SW480 (cell line): ENCODE measurements at regions not wholly inside any gene's neighbourhood (a gene's known extent, or its start where the extent isn't known, plus 50 kb on each side); places are given as distances from the start of the nearest gene placed in this dataset.
"Not testable (repeated sequence)": the region's sequence is repeated elsewhere in the genome, so short reads cannot be mapped to it uniquely, and the experiment has no call there.

Experiments used
- DNase-seq: peaks from one replicate; pipeline ENCODE4 v3.0.0-alpha.2; 2016; ENCODE audit warnings: low spot score

DNA sequence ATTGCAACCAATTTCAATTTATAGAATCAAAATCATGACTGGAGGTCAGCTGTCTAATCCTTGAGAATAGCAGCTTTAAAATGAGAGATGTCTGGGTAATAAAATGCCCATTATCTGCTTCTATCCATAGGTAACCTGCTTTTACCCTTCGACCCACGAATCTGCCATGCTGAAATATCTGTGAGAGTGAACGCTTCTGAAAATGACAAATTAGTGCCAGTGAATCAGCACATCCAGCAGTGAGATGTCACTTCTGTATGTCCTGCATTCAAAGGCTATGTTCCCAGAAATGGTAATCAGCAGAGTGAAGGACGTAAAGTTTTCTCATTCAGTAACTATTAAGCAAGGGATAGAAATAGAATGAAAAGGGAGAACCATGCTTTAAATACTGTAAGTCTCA lies 532.4 kb upstream of the ITGA1 start:
- no peak for DNase-seq

DNA sequence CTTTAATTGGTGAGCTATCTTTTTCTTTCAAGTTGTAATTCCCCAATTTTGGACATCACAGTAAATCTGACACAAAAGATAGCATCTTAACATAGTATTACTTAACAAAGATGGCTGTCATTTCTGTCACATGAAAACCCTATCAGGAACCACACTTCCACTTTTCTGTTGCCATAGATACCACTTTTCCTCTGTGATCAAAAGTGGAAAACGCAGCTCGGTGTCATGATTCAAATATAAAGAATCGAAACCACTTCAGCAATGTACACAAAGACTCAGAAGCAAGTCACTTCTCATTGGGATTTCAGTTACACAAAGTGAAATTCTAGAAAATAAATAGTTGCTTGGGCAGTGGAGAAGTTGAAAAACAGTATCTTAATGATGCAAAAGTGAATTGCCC lies 524.9 kb upstream of the ITGA1 start:
- no peak for DNase-seq

GRCh38 chr5:52269401-52269800 lies 518.3 kb upstream of the ITGA1 start:
- no peak for DNase-seq

- no peak for DNase-seq
These were observed 517.9 kb upstream of the ITGA1 start for GRCh38 chr5:52269859-52270258.

GRCh38 chr5:52275639-52276038 lies 512.1 kb upstream of the ITGA1 start:
- DNase-seq: no peak

- no peak for DNase-seq
These were observed 510.6 kb upstream of the ITGA1 start for GRCh38 chr5:52277101-52277500.

- DNase-seq: no peak
These were observed 505.1 kb upstream of the ITGA1 start for GRCh38 chr5:52282647-52283046.

GRCh38 chr5:52283221-52283620 lies 504.5 kb upstream of the ITGA1 start:
- no peak for DNase-seq

- no peak for DNase-seq
These were observed 486.9 kb upstream of the ITGA1 start for GRCh38 chr5:52300703-52301372.

DNA sequence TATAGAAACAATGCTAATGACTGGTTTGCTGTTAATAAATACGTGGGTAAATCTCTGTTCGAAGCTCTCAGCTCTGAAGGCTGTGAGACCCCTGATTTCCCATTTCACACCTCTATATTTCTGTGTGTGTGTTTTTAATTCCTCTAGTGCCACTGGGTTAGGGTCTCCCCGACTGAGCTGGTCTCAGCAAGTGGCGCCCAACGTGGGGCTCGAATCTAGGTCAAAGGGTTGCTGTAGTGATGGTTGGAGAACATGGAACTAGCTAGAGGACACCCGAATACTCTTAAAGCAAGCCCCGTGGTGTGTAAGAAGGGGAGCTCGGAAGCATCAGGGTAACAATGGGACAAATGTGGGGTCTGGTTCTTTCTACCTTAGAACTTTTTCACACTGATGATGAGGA lies 482.9 kb upstream of the ITGA1 start:
- DNase-seq: not testable (repeated sequence)

DNA sequence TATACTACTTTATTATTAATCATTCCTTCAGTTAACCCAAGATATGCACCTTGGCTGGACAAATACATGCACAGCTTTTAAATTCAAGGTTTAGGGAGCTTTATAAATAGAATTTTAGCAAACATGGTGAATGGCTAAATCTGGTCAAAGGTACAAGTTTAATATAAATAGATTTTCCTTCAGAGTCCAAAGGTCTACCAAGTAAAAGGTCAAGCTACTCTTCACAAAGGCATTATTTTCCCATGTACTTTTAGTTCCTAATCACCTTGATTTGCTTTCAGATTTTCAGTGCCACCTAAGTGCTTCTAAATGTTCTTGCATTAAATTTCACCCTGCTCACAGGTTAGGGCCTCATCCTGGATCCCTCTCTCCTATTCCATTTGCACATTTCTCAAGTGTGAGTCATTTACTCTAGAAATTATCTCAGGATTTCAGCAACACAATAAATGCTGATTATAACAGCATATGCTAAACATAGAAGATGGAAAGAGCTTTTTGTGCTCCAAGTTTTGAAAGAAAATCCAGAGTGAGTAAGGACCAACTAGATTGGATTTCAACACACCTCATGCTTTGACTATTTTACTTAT lies 459.4 kb upstream of the ITGA1 start:
- no peak for DNase-seq

DNA sequence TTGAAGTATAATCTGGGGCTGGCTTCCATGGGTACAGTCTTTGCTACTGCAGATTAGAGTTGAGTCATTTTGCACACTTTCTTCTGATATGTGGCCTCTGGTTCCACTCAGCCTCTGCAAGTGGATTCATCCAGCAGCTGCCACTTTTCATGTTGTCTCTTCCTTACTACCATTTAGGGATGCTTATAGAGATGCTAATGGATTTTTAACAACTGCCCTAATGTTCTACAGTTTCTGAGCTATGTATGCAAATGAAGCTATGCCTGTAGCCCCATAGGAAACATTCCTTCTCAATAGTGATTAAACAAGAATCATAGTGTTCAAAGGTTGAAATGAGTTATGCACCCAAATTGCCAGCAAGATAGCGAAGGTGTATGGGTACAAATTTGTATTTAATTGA lies 456.0 kb upstream of the ITGA1 start:
- DNase-seq: no peak

DNA sequence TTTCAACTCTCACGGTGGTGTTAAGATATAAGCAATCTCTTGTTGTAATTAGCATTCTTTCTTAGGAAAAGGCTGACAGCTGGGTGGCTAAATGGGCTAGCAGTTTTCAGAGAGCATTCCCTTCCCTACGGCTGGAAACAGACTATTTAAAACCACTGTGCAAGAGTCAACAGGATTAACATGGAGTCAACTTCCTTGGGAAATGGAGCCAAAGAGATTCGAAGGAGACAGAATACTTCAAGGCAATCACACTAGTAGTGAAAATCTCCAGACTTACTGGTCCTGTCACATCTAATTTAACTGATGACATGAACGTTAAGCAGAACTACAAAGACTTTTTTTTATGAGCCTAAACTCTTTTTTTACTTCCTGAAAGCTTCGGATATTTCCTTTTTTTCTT lies 453.3 kb upstream of the ITGA1 start:
- no peak for DNase-seq

DNA sequence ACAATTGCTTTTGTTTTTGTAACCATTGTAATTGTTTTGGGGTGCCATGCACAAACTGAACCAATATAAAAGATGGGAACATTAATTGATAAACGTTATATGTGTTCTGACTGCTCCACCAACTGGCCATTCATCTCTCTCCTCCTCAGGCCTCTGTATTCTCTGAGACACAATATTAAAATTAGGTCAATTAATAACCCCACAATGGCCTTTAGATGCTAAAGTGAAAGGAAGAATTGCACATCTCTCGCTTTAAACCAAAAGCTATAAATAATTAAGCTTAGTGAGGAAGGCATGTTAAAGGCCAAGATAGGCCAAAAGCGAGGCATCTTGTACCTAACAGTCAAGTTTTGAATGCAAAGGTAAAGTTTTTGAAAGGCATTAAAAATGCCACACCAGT lies 448.4 kb upstream of the ITGA1 start:
- DNase-seq: no peak

- DNase-seq: no peak
These were observed 445.4 kb upstream of the ITGA1 start for GRCh38 chr5:52342361-52342760.

DNA sequence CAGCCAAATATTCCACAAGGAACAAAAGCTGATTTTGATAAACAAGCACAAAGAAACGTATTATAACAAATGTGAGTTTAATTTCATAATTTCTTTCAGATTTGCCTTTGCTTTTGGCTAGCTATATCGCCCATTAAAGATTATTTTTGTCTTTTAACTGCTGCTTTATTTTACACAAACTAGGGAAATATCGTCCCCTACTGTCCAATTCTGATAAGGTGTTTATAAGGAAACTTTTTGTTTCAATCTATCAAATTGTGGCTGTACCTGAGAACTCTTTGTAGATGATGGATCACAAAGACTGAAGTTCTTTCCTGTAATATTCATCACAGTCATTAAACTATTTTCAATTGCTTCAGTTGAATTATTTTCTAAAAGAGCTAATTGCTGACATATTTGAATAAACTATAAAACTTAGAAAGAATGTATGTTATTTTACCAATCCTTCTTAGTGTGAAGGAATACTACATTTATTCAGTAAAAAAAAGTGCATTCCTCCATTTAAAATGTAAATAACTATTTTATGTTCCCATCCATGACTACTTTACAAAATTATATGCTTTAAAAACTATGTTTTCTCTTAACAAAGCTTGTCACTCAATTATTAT lies 431.3 kb upstream of the ITGA1 start:
- peak; percentile 17 for DNase-seq

GRCh38 chr5:52359261-52359660 lies 428.5 kb upstream of the ITGA1 start:
- no peak for DNase-seq

DNA sequence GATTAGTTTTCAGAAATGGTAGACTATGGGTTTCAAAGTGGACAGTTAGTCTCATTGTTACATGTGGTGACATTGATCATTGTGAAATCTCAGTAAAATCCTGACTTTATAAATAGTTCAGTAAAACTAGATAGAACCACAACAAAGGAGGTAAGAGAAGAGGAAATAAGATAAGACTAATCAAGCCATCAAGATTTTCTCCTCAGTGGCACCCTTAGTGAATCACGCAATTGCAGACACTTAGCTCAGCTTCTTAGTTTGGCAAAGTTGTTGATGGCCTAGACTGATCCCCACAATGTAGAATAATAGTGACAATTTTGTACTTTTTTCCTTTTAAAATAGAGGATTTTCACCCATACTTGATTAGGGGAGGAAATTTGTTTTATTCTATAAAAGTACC lies 426.7 kb upstream of the ITGA1 start:
- DNase-seq: no peak

DNA sequence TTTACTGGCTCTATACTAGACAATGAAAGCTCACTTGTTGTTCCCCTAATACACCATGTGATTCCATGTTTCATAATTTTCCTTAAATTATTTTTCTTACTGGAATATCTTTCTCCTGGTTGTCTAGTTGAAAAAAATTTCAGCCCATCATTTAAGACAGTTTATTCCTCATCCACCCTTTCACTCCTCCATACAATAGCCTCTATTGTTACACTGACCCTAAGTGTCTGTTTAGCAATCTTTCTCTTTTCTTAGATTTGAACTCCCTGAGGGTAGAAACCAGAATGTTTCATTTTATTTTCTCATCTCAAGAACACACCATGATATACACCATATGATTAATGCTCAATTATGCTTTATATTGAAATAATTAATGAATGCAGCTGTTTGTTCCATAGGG lies 413.4 kb upstream of the ITGA1 start:
- DNase-seq: no peak

DNA sequence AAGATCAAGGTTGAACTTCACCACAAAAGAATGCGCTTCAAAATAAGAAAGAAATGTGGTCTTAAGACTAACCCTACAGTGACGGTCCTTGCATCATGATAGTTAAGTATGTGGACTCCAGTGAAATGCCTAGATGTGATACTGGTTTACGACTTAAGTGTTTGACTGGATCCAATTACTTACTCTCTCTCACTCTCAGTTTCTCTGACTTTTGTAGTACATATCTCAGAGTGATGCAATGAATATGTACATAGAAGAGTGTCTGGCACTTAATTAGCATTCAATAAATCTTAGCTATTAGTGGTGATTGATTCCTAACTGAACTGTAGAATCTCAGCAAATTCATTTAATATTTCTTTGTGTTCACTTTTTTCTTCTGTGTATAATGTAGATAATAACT lies 411.7 kb upstream of the ITGA1 start:
- no peak for DNase-seq

GRCh38 chr5:52376592-52376991 lies 411.1 kb upstream of the ITGA1 start:
- no peak for DNase-seq

DNA sequence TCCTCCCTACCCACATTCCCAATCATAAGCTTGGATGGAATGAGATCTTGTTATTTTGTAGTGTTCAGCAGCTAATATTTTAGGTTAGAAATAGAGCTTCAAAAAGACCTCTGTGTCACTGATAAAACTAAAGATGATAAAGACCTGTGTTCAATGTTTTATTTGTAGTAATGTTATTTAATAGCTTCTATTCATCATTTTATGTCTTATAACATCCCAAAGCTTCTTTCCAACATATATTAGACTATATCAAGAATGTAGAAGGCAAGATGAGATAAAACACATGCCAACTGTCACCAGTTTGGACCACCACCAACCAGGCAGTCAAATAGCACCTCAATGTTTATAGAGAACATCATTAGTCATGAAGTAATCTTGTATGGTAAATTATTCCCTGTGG lies 409.5 kb upstream of the ITGA1 start:
- DNase-seq: no peak

GRCh38 chr5:52388349-52388748 lies 399.4 kb upstream of the ITGA1 start:
- DNase-seq: no peak

DNA sequence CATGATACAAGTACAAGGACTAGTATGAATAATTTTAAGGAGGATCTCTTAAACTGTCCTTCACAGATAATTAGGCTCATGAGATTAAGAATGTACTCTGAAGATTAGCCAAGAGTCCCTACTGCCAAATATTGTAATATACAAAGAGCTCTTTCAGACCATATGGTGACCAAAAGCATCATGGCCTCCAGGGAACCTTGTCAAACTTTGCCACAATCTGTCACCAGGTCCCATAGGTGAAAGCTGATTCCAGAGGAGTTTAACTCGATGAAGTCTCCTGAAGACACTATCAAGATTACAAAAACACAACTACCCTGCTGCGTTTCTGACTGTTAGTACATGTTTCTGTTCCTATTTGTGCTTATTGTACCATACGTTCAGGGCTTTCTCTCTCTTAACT lies 395.4 kb upstream of the ITGA1 start:
- no peak for DNase-seq
